ENCODE measurements at regions not wholly inside any gene's neighbourhood (a gene's known extent, or its start where the extent isn't known, plus 50 kb on each side); places are given as distances from the start of the nearest gene placed in this dataset.
"Not testable (repeated sequence)": the region's sequence is repeated elsewhere in the genome, so short reads cannot be mapped to it uniquely, and the experiment has no call there.

DNA sequence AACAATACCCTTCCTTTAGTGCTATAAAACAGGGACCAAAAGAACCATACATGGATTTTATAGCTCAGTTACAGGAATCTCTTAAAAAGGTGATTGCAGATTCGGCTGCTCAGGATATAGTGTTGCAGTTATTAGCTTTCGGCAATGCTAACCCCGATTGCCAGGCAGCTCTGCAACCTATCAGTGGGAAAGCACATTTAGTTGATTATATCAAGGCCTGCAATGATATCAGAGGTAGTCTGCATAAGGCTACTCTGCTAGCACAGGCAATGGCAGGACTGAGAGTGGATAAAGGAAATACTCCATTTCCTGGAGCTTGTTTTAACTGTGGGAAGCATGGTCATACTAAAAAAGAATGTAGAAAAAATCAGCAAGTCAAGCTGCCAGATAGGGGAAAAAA is 327.7 kb downstream of the REEP3 start:
- not testable (repeated sequence) for DNase-seq (ENCODE audit: low spot score)

DNA sequence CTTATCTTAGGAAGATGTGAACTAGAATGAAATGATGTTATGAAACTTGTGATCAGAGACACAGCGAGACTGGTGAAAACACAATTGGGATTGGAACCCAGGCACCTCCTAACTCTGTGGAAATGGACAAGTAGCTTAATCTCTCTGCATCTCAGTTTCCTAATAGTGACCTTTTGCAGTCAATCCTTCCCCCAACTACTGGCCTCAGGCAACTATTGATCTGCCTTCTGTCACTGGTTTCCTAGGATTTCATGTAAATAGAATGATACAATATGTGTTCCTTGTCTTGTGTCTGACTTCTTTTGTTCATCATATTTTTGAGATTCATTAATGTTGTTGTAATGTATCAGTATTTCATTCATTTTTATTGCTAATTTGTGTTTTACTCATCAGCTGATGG is 341.7 kb downstream of the REEP3 start:
- DNase-seq (ENCODE audit: low spot score), result no peak

DNA sequence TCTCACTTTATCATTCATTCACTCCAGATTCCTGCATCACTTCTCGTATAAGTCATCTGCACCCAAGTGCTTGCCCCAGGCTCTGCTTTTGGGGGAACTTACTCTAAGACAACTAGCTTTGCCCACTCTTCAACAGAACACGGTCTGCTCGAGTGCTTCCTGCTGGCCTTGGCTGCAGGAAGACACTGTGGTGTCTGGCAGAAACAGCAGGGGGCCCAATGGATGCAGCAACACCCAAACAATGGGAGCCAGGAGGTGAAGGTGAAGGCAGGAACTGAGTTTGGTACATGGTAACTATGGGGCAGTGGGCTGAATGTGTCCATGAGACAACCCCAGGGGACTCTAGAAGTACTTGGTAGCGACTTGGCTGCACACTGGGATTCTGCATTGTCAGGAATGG is 344.0 kb downstream of the REEP3 start:
- DNase-seq (ENCODE audit: low spot score), result no peak

DNA sequence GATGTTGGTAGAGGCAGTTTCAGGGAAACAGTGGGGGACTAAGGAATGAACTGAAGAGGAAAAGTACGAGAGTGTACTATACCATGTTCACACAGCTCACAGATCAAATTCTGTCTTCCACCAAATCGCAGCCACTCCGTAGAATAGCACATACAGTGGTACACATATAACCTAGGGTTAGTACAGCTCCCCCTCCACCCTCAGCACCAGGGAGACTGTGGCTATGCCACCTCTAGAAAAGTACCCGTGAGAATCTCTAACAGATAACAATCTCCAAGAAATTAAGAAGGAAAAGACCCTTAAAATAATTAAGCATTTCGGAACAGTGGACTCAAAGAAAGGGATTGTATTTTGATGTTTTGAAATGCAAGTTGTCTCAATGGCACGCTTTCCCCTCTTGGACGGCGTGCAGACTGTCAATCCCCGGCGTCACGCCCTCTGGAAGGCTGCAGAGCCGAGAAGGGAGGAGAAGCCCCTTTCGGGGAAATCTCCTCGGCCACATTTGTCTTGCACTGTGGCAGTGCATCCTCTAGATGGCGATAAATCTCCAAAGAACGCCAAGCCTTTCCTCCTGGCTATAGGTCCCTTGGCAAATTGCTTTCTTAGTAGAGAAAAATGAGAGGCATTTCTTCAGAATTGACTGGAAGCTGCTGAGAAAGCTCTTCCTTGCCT is 345.0 kb downstream of the REEP3 start:
- peak; percentile 36 for DNase-seq (ENCODE audit: low spot score)

DNA sequence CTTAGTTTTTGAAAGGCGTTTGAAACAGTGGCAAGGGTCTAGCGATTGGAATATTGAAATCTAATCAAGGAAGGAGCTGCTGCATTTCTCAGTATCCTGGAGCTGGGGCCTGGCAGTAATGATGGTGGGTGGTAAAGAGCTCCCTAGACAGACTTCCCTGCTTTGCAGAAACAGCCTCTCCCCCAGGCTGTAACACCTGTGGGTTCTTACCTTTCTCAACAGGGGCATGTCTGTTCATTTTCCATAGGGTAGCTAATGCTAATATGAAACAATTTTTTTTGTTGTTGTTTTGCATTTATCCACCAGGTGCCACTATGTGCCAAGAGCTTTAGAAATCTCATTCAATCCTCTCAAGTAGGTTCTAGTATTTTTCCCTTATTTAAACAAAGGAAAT is 345.5 kb downstream of the REEP3 start:
- no peak for DNase-seq (ENCODE audit: low spot score)

DNA sequence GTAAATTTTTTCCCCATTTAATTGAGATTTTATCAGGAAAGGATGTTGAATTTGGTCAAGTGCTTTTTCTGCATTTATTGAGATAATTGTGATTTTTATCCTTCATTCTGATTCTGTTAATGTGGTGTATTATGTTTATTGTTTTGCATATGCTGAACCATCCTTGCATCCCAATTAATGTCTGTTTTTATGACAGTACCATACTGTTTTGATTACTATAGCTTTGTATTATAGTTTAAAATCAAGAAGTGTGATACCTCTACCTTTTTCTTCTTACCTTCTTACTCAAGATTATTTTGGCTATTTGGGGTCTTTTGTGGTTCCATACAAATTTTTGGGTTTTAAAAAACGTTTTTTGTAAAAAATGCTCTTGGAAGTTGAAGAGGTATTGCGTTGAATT is 357.2 kb downstream of the REEP3 start:
- no peak for DNase-seq (ENCODE audit: low spot score)

DNA sequence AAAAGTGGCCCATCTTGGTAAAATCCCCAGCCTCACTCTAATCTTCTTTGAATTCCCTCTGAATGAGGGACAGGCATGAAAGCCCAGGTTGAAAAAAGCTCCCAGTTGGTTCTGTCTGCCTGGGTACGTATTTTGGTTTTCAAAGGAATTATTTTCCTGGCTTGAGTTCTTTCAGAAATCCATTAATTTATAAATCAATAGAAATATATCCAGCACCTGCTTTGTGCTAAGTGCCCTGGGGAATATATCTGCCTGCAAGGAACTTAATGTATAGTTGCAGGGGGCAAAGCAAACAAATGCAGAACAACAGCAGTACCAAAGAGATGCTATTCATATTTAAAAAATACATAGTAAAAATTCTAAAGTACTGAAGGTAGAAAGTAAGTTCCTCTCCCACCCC is 362.7 kb downstream of the REEP3 start:
- DNase-seq (ENCODE audit: low spot score), result no peak

DNA sequence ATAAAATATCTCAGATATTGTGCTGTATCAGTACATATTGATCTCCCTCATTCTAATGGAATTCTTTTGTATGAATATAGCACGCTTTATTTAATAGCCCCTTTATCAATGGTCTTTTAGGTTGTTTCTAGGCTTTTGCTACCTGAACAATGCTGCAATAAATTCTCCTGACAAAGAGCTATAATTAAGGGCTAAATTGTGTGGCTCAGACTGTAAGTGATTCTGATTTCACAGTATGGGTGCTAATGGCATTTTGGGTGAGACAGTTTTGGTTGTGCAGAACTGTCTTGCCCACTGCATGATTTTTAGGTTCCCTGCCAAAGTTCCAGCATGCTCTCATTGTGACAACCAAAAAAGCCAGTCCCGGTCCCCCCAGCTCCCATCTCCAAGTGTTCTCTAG is 363.2 kb downstream of the REEP3 start:
- no peak for DNase-seq (ENCODE audit: low spot score)

DNA sequence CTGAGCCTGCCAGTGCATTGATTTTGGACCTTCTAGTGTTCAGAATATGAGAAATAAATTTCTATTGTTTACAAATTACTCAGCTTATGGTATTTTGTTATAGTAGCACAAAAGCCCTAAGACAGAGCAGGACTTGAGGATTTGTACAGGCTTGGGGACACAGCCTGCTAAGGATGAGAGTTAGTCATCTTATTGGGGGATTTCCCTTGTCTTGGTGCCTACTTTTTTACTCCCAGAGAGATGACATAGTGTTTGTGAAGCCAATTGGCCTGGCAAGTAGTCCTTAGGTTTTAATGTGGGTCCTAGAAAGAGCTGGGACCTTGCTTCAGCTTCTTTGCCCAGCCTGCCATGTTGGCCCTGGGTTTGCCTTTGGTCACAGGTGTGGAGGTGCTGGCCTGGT is 364.0 kb downstream of the REEP3 start:
- DNase-seq (ENCODE audit: low spot score), result no peak

DNA sequence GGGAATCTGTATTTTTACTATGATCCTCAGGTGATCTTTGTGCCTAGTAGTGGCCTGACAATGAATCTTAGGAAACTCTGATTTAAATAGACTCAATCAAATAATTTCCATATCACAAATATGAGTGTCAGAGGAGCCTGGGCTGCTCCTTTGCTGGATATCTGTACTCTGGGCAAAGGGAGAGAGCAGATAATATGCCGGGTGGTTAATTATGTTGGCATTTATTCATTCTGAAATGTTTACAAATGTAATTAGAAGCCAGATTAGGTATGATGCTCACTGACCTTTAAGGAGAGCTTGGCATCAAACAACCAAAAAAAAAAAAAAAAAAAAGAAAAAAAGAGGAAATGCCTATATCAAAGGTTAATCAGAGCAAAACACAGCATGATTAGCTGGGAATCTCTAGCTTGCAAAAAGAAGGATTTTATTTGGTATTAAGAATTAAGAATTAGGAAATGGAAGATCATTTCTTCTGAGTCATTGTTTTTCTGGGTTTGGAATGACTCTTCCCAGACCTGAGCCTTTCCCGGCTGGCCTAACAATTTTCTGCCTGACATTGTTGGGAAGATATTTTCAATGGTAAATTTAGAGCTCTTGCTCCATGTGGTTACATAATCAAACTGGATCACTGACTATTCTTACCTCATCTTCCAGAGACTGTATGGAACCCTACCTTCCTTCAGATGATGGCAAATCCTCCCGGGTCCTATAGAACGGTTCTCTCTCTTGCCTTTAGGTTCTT is 365.3 kb downstream of the REEP3 start:
- DNase-seq (ENCODE audit: low spot score), result no peak

DNA sequence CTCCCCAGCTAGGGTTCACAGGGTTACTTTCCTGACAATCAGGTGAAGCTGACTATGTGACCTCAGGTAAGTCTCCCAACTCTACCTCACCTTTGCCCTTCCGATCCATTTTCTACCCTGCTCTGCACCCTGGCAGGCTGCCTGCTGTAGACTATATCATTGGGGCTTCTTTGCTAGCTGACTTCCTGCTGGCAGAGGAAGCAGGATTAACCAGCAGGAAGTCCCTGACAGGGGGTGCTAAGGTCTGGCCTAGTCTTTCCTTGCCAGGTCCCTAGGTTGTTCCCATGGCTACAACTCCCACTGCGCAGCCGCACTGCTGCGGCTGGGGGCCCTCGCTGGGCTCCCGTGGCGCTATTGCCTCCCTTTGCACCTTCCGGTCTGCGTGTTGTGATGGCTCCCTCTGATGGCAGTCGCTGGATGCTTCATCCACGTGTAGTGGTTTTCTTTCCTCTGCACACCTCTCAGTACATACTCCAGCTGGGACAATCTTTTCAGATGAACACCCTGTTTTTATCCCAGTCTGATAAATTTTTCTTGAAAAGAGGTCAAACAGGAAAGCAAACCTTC is 365.9 kb downstream of the REEP3 start:
- DNase-seq (ENCODE audit: low spot score), result no peak

DNA sequence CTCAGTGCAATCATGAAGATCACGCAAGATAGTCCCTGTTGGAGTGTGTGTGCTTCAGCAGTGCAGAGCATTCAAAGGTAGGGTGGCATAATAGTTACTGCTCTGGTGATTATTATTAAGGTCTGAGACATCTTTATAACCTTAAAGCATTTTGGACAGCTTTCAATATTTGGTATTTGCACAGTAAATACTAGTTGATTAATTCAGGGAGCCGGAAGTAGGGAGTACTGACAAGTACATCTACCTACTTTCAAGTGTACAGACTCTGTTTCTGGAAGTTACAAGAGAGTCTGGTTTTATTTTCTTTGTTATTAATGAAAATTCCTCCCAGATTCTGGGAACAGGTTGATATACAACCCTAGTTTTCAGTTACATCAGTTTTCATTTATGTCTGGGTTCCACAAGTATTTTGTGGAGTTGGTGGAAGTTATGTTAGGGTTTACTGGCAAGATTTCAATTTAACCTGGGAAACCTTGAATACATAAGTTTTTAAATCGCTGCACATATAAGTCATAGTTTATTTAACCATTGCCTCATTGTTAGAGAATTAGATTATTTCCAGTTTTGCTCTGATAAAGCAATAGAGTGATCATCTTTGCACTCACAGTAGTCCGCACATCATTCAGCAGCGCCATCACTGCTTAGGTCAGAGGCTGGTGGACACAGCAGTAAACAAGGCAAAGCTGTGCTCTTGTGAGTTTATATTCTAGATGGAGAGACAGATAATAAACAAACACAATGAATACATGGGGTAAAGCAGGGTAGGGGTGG is 366.6 kb downstream of the REEP3 start:
- no peak for DNase-seq (ENCODE audit: low spot score)

DNA sequence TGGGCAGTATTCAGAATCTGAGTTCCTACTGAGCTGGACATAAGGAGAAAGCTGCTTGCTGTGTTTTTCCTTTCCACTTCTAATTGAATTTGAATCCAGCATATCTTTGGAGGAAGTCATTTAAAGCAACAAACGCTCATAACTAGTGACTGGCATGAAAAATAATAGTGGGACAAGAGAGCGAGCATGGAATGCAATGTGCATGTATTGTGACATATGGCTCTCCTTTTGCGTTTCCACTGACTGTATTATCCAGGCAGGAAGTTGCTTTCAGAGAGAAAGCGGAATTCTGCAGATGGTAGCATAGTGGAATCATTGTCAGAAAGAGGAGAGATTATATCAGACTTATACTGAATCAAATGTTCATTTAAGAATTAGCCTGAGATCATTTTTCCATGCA is 368.6 kb downstream of the REEP3 start:
- DNase-seq (ENCODE audit: low spot score), result no peak

DNA sequence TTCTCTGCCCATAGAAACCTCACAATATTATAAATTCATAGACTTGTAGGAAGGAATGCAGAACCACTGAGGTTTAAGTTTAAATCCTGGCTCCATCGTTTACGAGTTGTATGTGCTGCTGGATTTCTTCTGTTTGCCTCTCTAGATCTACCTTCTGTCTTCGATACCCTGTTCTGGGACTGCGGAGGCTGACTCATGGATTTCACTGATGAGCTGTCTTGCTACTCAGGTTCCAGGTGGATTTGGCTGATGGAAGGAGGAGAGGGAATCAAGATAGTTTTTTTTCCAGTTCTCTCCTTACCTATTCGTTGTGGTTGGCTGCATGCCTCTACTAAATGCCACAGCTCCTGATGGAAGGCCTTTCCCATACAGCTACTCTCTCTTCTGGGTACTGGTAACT is 375.8 kb downstream of the REEP3 start:
- no peak for DNase-seq (ENCODE audit: low spot score)

DNA sequence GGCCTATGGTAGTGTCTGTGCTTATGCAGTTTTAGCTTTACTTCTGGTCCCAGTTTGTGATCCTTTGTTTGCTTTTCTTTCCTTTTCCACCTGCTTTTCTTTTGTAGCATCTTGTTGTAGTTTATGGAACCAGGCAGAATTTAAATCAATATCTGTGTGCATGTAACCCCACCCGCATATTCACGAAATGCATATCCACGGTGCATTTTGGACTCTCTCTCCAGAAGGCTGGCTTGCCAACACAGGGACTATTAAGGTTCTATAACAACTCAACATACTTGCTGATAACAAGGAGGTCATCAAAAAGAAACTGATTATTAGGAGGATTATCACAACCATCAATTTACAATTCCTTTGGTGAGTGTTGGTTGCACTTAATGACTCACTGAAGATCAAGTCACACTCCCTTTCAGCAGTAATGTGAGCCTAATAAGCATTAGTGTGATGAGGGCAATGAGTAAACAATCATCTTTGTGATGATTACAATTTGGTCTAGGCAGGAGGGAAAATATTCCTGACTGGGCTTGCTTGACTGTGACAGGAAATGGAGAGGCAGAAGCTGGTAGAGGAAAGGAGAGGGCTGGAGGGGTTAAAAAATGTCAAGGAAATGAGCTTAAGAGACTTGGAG is 378.6 kb downstream of the REEP3 start:
- no peak for DNase-seq (ENCODE audit: low spot score)

DNA sequence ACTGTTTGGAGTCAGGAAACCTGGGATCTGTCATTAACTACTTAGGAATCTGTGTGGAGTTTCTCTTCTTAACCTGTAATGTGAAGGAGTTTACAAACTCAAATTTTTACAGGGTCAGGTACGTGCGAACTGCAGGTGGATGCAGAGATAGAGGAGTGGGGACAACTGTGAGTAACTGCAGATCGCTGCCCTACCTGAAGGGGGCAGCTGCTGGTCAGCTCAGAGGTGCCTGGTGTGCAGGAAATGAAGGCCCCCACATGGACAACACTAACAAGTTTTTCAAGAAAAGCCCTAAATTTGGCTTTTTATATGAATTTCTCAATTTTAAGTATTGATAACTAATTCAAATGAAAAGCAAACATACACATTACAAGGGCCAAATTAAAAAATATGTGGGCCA is 380.0 kb downstream of the REEP3 start:
- no peak for DNase-seq (ENCODE audit: low spot score)

DNA sequence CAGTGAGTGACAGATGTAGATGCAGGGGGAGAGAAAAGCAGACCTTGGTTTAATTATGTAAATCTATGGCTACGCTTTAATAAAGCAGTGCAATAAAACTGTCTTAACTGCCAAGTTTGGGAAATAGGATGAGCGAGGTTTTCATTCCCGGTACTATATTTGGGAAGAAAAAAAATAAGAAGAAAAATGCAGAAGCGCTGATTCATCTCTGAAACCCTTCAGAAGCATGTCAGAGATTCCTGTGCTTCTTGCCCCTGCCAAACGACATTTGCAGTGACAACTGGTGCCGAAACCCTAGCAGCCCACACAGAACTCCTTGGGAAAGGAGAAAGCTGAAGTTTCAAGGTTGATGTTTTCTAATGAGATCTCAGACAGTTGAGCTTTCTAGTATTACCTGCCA is 380.7 kb downstream of the REEP3 start:
- no peak for DNase-seq (ENCODE audit: low spot score)

DNA sequence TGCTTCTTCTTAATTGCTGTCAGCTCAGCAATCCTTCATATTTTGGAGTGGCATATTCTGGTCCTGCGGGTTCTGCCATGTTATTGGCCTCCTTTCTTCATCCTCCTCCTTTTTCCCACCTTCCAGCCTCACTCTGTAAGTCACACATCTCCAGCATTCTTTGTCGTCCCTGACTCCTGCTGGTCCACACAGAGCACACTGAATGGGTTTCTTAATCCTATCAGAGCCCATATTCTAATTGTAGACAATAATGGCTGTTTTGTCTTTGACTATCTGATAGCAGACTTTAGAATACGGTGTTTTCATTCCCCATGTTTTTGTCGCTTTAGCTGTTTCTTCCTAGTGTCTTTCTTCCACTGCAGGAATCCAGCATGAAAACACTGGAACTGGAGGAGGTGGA is 389.6 kb downstream of the REEP3 start:
- no peak for DNase-seq (ENCODE audit: low spot score)

DNA sequence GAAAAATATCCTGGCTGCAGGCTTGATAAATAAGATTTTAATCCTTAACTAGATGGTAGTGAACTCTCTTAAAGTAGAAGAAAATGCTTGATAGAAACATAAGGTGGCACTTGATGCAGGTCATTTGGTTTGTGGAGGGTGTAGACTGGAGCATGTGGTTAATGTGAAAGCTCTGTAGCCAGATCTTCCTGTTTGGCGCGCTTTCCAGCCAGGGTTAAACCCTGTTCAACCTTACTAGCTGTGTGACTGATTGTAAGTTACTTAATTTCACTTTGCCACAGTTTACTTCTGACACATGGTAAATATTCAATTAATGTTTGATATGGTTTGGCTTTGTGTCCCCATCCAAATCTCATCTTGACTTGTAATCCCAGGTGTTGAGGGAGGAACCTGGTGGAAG is 394.0 kb downstream of the REEP3 start:
- DNase-seq (ENCODE audit: low spot score), result no peak

DNA sequence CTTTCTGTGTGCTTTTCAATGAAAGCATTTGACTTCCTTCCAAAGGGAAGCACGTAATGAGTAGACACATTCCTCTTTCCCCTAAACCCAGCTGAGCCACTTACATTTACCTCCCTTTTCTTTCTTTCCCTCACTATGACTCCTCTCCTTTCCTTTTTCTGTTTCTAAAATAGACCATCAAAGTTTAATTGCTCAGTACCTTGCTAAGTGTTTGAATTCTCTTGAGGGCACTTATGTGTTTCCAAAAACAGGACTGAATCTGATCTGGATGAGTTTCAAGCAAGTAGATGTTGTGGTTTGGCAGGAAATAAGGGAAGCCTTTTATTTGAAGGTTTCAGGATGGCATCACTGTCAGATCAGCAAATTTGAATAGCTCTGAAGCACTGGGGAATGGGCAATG is 396.2 kb downstream of the REEP3 start:
- DNase-seq (ENCODE audit: low spot score), result peak; percentile 7

DNA sequence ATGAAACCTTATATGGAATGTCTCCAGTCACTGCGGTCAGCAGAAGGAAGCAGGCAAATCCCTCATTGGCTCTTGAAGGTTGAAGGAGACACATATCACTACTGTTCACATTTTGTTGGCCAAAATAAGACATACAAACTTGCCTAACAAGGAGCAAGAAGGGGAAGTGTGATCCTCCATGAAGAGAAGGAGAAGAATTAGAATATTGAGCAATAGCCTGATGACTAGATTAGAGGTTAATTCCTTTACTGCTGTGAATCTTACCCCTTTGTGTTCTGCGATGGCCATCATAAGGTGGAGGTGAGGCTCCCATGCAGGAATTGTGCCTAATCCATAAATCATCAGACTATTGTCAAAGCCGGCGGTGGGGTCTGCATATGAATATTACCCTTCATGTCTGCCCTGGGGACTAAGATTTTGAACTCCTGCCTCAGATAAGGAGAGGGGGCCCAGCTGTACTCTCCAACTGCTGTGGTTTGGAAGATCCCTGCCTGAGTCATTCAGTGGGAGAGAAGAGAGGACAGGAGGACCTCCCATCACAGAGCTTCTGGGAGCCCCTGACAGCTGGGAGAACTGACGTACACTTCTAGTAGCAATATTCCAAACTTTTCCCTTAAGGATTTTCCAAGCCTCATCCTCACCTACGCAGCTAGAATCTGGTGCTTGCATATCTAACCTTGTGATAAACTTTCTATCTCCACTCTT is 398.5 kb downstream of the REEP3 start:
- DNase-seq (ENCODE audit: low spot score), result peak; percentile 5

DNA sequence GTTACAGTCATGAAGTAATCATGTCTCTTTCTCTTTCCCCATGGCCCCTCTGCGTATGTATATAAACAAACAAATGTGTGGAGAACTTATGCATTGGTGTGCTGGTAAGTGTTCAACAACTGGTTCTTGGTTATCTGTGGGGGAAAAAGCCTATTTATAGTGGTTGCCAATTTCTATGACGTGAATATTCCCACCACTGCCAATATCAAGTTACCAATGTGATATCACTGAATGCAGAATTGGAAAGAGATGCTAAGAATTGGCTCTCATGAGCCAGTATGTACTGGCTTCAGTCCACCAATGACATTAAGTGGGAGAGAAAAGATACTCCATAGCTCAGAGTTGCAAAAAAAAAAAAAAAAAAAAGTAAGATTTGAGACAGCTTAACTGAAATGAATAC is 399.7 kb downstream of the REEP3 start:
- DNase-seq (ENCODE audit: low spot score), result no peak

Measured in globus pallidus (tissue), 1 donor.